ENCODE measurements at regions not wholly inside any gene's neighbourhood (a gene's known extent, or its start where the extent isn't known, plus 50 kb on each side); places are given as distances from the start of the nearest gene placed in this dataset.

GRCh38 chr6:6978731-6979130 lies 129.0 kb upstream of the RREB1 start:
- Histone ChIP-seq H3K9me3 (replicated peaks in 1 of 2; ENCODE audit: control insufficient read depth in 1 of 2, insufficient read depth in 1 of 2, low read length in 2 of 2) (no peaks in the 10 kb centered on the region), H3K36me3 (replicated peaks in 1 of 2; ENCODE audit: control insufficient read depth in 1 of 2, insufficient read depth in 2 of 2, low read length in 2 of 2) (no peaks in the 10 kb centered on the region), H2AFZ (ENCODE audit: insufficient read depth, low read depth, low read length, poor library complexity, severe bottlenecking) (no peak overlapping the region), H3K4me2 (replicated peaks; ENCODE audit: extremely low read depth, low read length, poor library complexity, severe bottlenecking) (no peak overlapping the region), H3K27me3 (ENCODE audit: control insufficient read depth in 2 of 2, insufficient read depth in 2 of 2, low read length in 2 of 2) (no peaks in the 10 kb centered on the region), H3K79me2 (ENCODE audit: insufficient read depth, low read length) (no peaks in the 10 kb centered on the region), H4K20me1 (ENCODE audit: insufficient read depth, low read length) (no peaks in the 10 kb centered on the region), H3K9ac (ENCODE audit: insufficient read depth, low read length, poor library complexity, severe bottlenecking) (no peak overlapping the region), H3K4me1 (ENCODE audit: control insufficient read depth in 1 of 2, insufficient read depth in 2 of 2, low read length in 2 of 2) (peaks cover 0 to 10% of the 10 kb centered on the region in 2 donors), H3K27ac (ENCODE audit: low read depth in 1 of 2, low read length in 2 of 2) (no peak overlapping the region), H3K4me3 (replicated peaks in 1 of 3; ENCODE audit: low read depth in 2 of 3, low read length in 3 of 3) (no peak overlapping the region)
- peaks cover 10% of the 10 kb centered on the region for H3K4me1 Mint-ChIP-seq
- peaks cover 0 to 2% (median 0%) of the 10 kb centered on the region in 7 donors for H3K9me3 Mint-ChIP-seq
- no peak overlapping the region for H3K27ac Mint-ChIP-seq
- H3K36me3 Mint-ChIP-seq, result no peaks in the 10 kb centered on the region
- intact Hi-C loops (cut with micrococcal nuclease), result no loop called here
- peaks cover 2 to 6% (median 3%) of the 10 kb centered on the region in 3 donors for H3K27me3 Mint-ChIP-seq (ENCODE audit: low read depth in 3 of 3)
- no peak for TF ChIP-seq CTCF (IDR thresholded peaks at IDR 0.05)
- no peak for DNase-seq
- WGBS (ENCODE audit: insufficient coverage), result 56% methylated on average over 2 of the region's 5 CpGs
- H3K4me3 Mint-ChIP-seq, result no peak overlapping the region

DNA sequence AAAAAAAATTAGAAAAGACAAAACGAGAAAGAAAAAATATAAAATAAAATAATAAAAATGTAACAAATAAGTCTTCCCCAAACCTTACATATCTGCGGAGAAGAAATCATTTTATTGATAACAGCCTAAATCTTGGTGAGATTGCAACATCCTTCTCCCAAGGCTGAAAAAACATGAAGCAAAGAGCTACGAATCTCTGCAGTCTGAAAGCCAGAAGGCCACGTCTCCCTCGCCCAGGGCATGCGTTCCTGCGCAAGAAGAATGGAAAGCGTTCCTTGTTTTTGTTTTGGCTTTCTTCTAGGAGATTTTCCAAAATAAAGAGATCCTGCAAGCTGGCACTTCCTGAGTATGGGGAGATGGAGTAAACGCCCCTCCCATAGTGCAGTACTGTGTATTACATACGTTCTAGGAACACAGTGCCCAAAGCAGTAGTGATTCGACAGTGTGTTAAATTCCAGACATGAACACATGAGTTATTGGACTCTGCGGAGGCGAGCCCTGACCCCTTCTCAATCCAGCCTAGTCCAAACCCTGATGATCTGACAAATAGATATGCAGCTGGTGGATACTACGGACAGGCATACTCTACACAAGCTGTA lies 126.7 kb upstream of the RREB1 start:
- no peak overlapping the region for H3K9ac ChIP-seq (ENCODE audit: insufficient read depth, low read length, poor library complexity, severe bottlenecking)
- no peak for DNase-seq
- Mint-ChIP-seq H3K27ac (no peak overlapping the region), H3K4me3 (no peak overlapping the region), H3K4me1 (peaks cover 4% of the 10 kb centered on the region), H3K9me3 (peaks cover 0 to 2% (median 0%) of the 10 kb centered on the region in 7 donors), H3K27me3 (ENCODE audit: low read depth in 3 of 3) (peaks cover 2 to 5% (median 3%) of the 10 kb centered on the region in 3 donors), H3K36me3 (no peaks in the 10 kb centered on the region)
- no peaks in the 10 kb centered on the region for H3K4me1 ChIP-seq (ENCODE audit: control insufficient read depth in 1 of 2, insufficient read depth in 2 of 2, low read length in 2 of 2)
- H3K27me3 ChIP-seq (ENCODE audit: control insufficient read depth in 2 of 2, insufficient read depth in 2 of 2, low read length in 2 of 2), result no peaks in the 10 kb centered on the region
- intact Hi-C loops (cut with micrococcal nuclease), result no loop called here
- no peak overlapping the region for H3K4me3 ChIP-seq (replicated peaks in 1 of 3; ENCODE audit: low read depth in 2 of 3, low read length in 3 of 3)
- H3K27ac ChIP-seq (ENCODE audit: low read depth in 1 of 2, low read length in 2 of 2), result no peak overlapping the region
- no peak for TF ChIP-seq CTCF (IDR thresholded peaks at IDR 0.05)
- no peaks in the 10 kb centered on the region for H3K9me3 ChIP-seq (replicated peaks in 1 of 2; ENCODE audit: control insufficient read depth in 1 of 2, insufficient read depth in 1 of 2, low read length in 2 of 2)
- H3K36me3 ChIP-seq (replicated peaks in 1 of 2; ENCODE audit: control insufficient read depth in 1 of 2, insufficient read depth in 2 of 2, low read length in 2 of 2), result no peaks in the 10 kb centered on the region
- H3K79me2 ChIP-seq (ENCODE audit: insufficient read depth, low read length), result no peaks in the 10 kb centered on the region
- 97% methylated on average over 8 of the region's 14 CpGs for WGBS (ENCODE audit: insufficient coverage)
- no peak overlapping the region for H2AFZ ChIP-seq (ENCODE audit: insufficient read depth, low read depth, low read length, poor library complexity, severe bottlenecking)
- H3K4me2 ChIP-seq (replicated peaks; ENCODE audit: extremely low read depth, low read length, poor library complexity, severe bottlenecking), result no peak overlapping the region
- H4K20me1 ChIP-seq (ENCODE audit: insufficient read depth, low read length), result no peaks in the 10 kb centered on the region

Data from CD14-positive monocyte (primary cell).